ENCODE measurements at regions not wholly inside any gene's neighbourhood (a gene's known extent, or its start where the extent isn't known, plus 50 kb on each side); places are given as distances from the start of the nearest gene placed in this dataset.
"Not testable (repeated sequence)": the region's sequence is repeated elsewhere in the genome, so short reads cannot be mapped to it uniquely, and the experiment has no call there.

DNA sequence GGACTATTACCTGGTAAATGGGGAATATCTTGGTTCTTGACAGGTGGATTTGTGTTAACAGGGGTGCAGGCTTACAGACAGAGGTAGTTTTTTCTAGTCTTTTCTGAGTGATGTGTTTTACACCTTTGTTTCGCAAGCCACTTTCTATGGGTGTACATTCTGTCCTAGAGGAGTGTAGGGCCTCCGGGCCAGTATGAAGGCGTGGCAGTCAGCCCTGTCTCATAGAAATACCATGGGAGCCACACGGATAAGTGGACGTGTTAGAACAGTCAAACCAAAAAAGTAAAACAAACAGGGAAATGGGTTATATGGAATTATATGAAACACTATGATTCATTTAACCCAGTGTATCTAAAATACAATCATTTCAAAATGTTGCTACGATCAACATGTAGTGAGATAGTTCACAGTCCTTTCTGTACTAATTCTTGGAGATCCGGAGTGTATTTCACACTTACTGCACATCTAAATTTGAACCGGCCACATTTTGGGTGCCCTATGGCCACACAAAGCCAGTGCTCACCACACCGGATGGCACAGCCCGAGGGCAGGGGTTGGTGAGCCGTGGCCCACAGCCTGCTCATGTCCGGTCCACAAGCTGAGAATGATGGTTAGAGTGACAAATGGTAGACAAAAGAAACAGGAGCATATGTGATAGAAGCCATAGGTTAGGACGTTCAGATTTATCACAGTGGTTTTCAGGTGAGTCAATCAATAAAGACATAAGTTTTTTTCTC, 80.1 kb upstream of the IRX4 start:
- DNase-seq = no peak

DNA sequence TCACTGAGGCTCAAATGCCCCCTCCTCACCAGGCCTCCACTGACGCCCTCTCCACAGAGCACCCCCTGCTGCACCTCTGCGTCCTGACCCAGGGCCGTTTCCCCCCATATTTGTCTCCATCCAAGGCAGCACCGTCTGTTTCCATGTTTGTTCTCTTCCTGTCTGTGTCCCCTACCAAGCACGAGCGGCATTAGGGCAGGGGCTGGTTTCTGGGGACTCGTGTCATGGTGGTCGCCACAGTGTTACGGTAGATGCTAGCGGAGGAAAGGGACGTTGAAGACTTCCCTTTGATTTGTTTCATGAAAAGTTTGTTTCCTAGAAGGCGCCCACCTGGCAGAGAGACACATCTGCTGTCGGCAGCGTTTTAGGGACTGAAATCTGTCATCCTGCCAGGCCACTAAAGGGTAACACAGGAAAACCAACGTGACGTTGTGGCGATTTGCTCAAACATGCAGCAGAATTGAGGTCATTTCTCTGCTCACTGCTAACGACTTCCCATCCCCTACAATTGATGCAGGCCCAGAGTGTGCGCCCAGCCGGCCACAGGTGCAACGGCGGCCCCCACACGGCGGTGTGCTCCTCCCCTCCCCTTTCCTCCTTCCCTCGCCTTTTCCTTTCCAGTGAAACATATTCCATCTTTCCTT, 79.3 kb upstream of the IRX4 start:
- no peak for DNase-seq

DNA sequence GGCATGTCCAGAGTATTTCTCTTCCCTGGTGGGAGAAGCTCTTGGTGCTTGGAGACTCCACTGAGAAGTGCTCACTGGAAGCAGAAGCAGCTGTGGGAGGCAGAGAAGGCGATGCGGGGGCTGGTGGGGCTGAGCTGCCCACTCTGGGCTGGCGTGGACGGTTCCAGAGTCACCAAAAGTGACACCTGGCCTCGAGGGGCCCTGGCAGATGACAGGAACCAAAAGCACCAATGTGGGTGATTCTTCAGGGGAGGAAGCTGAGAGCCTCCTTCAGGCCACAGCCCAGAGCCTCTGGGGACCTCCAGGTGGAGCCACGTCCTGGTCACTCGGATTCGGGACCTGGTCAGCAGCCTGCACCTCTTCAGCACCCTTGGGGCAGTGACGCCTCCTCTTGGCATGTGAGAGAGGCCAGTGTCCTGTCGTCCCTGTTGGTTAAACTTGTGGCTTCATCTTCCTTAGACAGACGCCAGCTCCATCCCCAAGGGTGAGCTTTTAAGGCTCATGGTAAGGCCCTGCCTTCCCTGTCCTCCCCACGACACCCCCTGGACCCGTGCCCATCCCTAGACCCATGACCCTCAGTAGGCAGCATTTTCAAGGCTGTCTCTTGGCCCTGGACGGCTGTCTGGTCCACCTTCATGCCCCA, 78.7 kb upstream of the IRX4 start:
- DNase-seq = no peak

DNA sequence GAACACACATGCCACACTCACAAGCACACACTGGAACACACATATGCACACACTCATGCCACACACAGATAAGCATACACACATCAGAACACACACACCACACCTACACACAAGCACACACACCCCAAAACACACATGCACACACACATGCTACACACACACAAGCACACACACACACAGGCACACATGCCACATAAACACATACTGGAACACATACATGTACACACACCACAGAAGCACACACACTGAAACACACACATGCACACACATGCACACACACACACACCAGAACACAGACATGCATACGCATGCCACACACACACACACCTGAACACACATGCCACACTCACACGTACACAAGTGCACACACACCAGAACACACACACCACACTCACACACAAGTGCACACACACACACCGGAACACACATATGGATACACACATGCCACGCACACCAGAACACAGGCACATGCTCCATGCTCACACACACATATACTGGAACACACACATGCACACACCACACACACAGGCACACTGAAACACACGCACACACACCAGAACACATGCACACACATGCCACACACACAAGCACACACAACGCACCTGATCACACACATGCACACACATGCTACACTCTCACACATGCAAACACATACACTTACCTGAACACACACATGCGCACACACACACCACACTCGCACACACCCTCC, 78.0 kb upstream of the IRX4 start:
- no peak for DNase-seq

DNA sequence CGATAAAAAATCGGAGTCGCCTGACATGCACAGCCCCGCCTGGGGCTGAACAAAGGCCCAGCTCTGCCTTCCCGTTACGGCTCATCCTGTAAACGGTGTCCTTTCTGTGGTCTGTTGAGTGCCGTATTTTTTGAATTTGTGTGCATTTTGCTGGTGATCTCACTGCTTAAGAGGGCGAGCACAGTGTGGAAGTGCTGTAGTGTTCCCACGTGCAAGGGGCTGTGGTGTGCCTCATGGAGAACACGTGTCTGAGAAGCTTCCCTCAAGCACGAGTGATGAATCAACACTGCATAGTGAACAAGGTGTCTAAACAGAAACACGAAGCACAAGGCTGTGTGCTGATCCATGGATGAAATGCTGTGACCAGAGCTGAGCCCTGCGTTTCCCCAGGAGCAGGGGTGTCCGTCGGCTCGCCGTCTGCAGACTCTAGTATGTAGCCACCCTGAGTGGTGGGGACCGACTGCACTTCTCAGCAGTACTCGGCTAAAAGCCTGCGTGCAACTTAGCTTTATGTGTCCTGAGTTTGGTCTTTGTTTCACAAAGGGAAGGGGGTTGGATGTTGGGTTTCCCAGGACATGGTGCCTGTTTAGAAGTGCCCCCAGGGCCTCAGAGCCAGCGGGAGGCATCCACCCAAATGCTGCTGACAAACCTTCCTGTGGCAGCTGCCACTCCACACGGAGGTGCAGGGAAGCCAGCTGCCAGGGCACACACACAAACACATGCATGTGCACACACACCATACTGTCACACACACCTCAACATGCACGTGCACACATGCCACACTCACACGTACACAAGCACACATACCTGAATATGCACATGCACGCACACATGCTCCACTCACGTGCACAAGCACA, 77.2 kb upstream of the IRX4 start:
- no peak for DNase-seq

DNA sequence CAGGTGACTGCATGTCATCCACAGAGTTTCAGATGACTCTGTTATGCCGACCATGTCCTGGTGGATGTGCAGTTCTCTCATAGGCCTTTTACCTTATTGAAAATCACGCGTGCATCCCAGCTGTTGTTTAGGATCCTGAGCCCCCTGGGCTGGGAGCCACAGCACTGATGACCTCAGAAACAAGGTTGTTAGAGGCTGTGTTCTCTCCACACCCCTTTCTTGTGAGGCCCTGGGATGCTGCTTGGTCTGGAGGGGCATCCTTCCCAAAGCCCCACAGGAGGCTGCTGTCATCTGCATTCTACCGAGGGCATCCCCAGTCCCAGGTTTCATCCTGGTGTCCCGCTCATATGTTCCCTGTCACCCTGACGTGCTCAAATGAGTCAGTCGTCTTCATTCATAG, 76.5 kb upstream of the IRX4 start:
- no peak for DNase-seq

DNA sequence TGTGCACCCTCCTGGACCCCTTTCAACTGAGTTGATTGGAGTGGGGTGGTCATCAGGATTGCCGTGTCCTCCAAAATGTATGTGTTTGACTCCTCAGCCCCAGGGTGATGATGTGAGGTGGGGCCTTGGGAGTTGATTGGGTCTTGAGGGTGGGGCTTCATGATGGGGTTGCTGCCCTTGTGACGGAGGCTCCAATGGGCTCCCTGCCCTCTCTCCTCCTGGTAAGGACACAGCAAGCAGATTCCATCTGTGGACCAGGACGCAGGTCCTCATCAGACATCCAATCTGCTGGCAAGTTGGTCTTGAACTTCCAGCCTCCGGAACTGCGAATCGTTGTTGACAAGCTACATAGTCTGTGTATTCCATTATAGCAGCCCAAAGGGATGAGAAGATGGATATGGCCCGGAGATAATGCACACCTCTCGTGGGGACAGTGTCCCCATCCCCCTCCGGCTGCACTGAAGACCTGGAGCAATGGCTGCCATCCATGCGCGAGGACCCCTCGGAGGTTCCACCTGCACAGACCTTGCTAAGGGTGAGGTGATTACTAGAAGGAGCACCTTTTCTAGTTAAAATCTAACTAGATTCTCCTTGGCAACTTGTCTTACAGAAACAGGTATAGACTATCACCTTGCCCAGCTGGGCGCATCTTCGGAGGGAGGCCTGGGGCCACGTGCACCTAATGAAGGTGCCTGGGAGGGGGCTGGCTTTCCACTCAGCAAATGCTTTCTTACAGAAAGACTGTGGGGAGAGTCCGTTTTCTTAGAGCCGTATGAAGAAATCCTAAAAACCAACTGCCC, 75.7 kb upstream of the IRX4 start:
- DNase-seq = no peak

DNA sequence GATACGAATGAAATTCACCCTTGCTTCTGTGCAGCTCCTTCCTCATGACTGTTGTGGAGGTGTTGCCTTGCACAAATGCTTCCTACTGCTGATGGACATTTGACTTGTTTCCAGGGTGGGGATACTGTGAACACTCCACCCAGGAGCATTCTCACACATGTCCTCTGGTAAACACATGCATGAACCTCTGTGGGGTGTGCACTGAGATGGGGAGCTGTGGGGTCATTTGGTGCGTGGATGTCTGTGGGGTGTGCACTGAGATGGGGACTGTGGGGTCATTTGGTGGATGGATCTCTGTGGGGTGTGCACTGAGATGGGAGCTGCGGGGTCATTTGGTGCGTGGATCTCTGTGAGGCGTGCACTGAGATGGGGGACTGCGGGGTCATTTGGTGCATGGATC, 72.9 kb upstream of the IRX4 start:
- DNase-seq = no peak

DNA sequence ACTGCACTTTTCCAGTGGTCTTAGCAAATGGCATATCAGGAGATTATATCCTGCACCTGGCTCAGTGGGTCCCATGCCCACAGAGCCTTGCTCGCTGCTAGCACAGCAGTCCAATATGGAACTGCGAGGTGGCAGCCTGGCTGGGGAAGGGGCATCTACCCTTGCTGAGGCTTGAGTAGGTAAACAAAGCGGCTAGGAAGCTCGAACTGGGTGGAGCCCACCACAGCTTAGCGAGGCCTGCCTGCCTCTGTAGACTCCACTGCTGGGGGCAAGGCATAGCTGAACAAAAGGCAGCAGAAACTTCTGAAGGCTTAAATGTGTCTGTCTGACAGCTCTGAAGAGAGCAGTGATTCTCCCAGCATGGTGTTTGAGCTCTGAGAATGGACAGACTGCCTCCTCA, 71.0 kb upstream of the IRX4 start:
- DNase-seq = not testable (repeated sequence)

DNA sequence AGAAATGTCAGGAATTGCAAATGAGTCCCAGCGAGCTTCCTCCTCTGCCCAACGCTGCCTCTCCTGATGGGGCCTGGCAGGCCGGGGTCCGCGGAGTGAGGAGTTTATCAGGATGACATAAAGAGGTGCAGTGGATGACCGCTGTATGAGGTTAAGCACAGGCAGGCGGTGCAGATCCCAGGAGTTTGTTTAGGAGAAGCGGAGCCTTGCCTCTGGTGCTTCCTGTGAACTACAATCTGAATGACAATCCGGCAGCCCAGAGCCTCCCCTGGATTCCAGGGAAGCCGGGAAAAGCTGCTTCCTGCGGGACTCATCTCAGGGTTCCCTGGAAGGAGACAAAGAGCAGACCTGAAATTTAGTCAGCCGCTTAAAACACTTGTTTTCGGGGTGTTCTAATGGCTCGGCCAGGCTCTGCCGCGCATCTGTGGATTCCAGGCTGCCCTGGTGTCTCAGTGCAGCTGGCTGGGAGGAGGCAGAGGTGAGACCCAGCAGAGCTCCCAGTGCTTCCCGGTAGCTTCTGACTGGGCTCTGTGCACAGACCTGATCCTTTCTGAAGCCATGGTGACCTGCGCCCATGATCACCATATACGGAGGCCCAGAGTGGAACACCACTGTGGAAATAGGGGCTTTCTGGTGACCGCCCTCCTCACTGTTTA, 69.8 kb upstream of the IRX4 start:
- DNase-seq = no peak

DNA sequence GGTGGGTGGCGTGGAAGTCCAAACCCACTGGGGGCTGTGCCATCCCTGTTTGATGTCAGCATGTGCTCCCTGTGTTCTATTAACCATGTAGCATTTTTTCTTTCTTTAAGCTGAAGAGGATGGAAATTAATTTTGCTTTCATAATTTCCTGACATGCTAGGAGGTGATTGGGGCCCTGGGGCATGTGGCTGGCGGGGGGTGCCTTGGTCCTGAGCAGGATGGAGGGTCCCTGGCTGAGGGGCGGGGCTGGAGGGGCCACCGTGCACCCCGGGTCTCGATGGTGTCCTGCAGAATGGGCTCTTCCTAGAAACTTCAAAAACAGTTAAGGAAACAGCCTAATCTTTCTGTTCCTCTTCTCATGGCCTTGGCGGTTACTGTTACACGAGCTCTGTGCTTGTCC, 69.3 kb upstream of the IRX4 start:
- no peak for DNase-seq

DNA sequence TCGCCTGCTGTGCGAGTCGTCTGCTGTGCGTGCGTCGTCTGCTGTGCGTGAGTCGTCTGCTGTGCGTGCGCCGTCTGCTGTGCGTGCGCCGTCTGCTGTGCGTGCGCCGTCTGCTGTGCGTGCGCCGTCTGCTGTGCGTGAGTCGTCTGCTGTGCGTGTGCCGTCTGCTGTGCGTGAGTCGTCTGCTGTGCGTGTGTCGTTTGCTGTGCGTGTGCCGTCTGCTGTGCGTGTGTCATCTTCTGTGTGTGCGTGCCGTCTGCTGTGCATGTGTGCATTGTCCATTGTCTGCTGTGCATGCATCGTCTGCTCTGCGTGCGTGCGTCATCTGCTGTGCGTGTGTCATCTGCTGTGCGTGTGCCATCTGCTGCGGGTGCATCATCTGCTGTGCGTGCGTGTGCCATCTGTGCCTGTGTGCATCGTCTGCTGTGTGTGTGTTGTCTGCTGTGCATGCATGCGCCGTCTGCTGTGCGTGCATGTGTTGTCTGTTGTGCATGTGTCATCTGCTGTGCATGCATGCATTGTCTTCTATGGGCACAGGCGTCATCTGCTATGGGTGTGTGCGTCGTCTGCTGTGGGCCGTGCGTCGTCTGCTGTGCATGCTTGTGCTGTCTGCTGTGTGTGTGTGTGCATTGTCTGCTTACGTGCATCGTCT, 68.6 kb upstream of the IRX4 start:
- DNase-seq = no peak

DNA sequence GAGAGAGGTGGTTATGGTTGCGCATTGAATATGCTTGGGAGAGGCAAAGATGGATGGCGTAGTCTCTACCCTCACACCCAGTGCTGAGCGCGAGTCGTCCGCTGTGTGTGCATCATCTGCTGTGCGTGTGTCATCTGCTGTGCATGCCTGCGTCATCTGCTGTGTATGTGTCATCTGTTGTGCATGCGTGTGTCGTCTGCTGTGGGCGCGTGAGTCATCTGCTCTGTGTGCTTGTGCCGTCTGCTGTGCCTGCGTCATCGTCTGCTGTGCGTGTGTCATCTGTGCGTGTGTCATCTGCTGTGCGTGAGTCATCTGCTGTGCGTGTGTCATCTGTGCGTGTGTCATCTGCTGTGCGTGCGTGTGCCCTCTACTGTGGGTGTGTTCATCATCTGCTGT, 68.0 kb upstream of the IRX4 start:
- DNase-seq = no peak

DNA sequence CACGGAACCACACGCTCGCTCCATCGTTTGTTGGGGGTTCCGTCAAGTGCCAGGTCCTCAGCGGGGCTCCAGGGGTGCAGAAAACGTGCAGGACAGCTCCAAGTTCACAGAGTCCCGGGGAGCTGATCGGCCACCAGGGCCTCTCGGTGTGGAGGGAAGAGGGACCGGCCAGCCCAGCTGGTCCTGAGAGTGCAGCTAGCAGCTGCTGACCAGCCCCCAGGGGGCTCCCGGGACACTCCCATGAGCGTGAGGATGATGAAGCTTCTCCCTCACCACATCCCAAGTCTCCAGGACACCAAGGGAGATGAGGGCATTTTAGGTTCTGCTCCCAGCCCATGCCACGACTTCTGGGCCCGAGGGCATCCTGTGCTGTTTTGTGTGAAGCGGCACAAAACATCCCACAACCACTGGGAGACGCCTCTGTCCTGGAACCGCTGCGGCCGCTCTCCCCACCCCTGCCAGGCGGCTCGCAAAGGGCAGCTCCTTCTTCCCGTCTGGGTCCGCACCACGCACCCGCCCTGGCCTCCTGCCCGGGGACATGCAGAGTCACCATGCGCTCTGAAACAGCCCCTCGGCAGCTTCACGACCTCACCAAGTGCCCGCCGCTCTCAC, 67.5 kb upstream of the IRX4 start:
- DNase-seq = no peak

DNA sequence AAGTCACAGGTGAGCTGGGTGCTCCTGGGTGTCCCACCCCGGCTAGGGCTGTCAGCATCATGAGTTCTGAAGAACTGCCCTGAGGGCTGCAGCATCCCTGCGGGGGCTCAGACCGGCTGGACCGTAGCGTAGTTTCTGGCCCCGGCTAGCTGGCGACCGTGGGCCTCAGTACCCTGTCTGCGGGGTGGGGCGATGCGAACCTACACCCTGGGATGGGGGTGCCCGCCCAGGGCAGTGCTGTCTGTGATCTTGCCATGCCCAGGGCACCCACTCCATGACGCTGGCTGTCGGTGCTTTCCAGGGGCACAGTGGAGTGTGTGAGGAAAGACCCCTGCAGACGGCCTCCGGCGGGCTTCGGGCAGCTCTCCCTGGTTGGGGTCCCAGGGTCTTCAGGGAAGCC, 66.5 kb upstream of the IRX4 start:
- no peak for DNase-seq

DNA sequence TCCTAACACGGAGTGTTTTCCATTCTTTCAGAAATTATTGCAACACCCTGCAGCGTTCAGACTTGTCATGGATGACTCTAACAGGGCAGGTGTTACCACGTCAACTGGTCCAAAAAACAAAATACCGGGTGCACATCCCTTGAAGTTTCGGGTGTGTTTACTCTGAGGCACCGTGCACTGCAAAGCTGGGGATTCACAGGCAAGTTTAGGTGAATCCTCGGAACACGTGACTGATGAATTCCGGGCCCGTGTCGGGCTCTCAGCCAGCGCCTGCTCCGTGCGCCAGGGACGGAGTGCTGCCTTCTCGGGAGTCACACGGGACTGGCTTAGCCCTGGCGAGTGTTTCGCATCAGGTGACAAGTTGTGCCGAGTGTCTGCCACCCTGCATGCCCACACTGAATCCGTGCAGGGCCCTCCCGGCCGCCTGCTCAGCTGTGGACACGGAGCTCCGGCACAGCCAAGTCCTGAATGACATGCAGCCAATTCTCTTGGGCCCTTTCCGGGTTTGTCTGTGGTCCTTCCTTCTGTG, 66.0 kb upstream of the IRX4 start:
- DNase-seq = no peak

DNA sequence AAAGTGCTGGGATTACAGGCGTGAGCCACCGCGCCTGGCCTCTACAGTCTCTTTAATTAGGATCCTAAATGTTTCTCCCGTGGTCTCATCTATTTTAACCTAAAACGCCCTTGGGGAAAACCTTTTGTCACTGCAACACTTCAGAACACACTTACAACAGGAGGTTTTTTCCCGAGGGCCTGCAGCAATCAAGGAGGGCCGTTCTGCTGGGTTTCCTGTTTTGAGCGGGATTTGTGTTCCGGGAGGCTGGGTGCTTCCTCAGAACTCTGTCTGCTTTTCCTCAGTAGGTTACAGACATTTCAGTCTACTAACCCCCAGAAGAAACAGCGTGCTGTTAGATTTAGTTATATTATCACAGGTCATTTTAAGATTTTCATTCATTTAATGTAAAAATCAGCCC, 65.4 kb upstream of the IRX4 start:
- DNase-seq = no peak

DNA sequence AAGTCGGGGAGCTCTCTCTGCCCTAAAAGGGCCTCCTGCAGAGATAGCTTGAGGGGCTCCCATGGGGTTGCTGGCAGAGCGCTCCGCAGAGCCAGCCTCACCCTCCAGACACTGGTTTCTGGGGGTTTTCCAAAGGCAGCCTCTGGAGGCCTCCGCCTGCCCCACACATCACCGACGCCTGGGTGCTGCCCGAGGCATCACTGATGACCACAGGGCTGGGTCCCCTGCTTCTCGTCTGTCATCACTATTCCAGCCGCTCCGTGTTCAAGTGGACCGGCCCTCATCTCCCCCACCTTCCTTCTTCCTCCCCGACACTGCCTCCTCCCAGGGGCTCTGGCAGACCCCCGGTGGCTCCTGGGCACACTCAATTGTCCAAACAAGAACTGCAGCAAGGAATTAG, 64.1 kb upstream of the IRX4 start:
- DNase-seq = no peak

DNA sequence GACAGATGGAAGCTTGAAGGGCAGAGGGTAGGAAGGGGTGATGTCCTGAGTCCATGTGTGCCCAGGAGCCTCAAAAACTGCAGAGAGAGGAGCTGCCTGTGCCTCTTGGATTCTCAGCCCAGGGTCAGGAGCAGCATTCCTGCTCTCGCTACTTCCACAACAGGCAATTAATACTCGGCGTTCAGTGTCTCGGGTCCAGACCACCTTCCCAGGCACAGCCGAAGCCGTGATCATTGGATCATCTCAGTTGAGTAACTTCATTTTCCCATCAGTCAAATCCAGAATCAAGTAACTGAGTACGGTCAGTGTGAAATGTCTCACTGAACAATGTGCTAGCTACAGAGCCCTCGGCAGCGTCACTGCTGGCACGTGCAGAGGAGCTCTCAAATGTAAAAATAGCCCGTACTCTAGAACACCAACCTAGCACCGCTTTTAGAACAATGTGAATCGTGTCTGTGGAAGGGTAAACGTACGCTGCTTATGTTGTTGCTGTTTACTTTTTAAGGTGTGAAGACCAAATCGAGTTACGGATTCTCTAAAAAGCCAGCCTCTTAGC, 63.5 kb upstream of the IRX4 start:
- no peak for DNase-seq

DNA sequence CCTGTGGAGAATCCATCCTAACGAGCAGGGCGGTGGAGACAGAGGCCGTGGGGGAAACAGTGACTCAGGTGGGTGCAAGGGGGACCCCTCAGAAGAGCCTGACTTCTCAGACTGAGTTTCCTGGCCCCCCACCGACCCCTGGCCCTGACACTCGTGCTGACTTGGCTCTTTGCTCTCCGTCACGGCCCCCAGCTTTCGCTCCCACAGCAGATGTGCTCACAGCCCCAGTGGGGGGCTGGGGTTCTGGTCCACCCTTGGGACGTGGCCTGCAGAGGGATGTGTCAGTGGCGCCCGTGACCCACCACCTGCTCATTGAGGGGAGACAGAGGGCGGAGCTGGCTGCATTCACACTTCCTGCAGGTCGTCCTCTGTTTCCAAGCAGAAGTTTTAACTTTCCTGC, 62.9 kb upstream of the IRX4 start:
- DNase-seq = no peak

Measured in NCI-H2227 treated with DMSO at 0.1 percent for 48 hours (cell line).